ENCODE measurements at regions not wholly inside any gene's neighbourhood (a gene's known extent, or its start where the extent isn't known, plus 50 kb on each side); places are given as distances from the start of the nearest gene placed in this dataset.
"Not testable (repeated sequence)": the region's sequence is repeated elsewhere in the genome, so short reads cannot be mapped to it uniquely, and the experiment has no call there.

DNA sequence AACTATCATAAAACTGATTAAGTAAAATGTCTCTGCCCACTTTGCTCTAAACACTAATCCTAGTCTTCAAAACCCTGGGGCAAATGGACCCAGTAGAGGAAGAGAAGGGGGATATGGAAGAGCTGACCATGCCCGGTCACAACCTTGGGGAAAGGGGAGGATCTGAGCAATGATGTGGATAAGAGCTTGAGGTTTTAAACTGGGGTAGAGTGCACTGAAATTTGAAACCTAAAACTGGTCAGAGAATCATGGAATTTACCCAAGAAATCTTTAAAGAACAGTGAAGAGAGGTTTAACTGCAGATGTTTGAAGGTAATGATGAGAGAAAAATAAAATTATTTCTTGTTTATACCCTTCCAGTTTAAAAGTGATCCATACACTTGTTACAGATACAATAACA, 110.8 kb downstream of the MRPS30 start:
- no peak overlapping the region for H3K27ac Mint-ChIP-seq
- H3K4me1 Mint-ChIP-seq, result no peaks in the 10 kb centered on the region
- no peaks in the 10 kb centered on the region for H3K27me3 Mint-ChIP-seq
- no peaks in the 10 kb centered on the region for H3K36me3 Mint-ChIP-seq
- H3K4me3 Mint-ChIP-seq, result no peak overlapping the region
- H3K9me3 Mint-ChIP-seq, result no peaks in the 10 kb centered on the region
- ATAC-seq, result no peak

DNA sequence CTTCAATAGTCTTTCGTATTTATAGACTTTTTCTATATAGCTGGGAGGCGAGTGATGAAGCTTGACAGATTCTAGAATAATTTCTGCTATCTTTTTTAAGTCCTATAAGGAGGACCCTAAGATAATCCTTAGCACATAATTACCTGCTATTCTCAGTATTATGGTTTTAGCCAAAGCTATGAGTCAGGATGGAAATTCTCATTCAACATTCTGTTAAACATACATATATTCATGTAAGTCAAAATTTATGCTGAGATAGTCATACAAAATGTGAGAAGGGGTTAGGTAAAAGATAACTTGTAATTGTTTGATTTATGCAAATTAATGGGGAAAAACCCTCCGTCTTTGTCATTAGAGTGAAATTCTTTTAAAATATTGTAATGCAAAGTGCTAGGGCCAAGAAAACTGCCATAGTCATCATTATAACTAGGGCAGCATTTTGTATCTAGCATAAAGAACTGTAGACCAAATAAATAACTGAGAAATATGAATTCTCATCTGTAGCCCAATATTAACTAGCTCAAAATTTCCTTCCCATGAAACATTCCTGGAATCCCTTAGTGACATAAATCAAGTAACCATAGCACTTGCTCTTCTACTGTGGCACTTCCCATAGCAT, 118.5 kb downstream of the MRPS30 start:
- H3K36me3 Mint-ChIP-seq, result no peaks in the 10 kb centered on the region
- no peak overlapping the region for H3K4me3 Mint-ChIP-seq
- H3K27me3 Mint-ChIP-seq, result no peaks in the 10 kb centered on the region
- H3K27ac Mint-ChIP-seq, result no peak overlapping the region
- ATAC-seq, result no peak
- H3K4me1 Mint-ChIP-seq, result no peaks in the 10 kb centered on the region
- no peaks in the 10 kb centered on the region for H3K9me3 Mint-ChIP-seq

DNA sequence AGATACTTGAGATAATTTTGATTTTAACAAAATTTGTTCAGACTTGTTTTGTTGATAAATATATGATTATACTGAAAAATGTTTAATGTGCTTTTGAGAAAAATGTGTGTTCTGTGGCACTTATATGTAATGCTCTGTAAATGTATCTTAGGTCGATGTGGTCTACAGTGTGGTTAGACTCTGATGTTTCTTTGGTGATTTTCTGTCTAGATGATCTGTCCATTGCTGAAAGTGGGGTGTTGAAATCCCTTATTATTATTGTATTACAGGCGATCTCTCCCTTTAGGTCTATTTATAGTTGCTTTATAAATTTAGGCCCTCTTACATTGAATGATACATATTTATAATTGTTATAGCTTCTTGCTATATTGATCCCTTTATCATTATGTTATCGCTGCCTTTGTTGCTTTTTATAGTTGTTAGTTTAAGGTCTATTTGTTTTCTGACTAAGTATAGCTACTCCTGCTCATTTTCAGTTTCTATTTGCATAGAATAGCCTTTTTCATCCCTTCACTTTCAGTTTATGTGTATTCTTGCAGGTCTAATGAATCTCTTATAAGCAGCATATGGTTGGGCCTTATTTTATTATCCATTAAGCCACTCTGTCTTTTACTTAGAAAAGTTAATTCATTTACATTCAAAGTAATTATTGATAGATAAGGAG, 124.3 kb downstream of the MRPS30 start:
- Mint-ChIP-seq H3K27me3 (no peaks in the 10 kb centered on the region), H3K4me3 (no peak overlapping the region), H3K36me3 (no peaks in the 10 kb centered on the region), H3K27ac (no peak overlapping the region), H3K9me3 (peaks cover 4% of the 10 kb centered on the region), H3K4me1 (no peaks in the 10 kb centered on the region)
- no peak for ATAC-seq

DNA sequence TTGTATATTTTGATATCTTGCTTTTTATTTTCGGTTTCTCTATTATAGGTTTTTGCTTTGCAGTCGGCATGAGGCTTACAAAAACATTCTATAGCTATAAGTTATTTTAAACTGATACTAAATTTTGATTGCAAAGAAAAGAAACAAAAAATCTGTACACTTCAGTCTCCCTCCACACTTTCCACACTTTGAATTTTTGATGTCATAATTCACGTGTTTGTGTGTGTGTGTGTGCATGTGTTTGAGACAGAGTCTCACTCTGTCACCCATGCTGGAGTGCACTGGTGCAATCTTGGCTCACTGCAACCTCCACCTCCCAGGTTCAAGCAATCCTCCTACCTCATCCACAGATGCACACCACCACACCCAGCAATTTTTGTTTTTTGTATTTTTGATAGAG, 124.9 kb downstream of the MRPS30 start:
- Mint-ChIP-seq H3K27me3 (no peaks in the 10 kb centered on the region), H3K27ac (no peak overlapping the region), H3K9me3 (peaks cover 4% of the 10 kb centered on the region), H3K4me1 (no peaks in the 10 kb centered on the region), H3K36me3 (no peaks in the 10 kb centered on the region), H3K4me3 (no peak overlapping the region)
- ATAC-seq, result no peak

DNA sequence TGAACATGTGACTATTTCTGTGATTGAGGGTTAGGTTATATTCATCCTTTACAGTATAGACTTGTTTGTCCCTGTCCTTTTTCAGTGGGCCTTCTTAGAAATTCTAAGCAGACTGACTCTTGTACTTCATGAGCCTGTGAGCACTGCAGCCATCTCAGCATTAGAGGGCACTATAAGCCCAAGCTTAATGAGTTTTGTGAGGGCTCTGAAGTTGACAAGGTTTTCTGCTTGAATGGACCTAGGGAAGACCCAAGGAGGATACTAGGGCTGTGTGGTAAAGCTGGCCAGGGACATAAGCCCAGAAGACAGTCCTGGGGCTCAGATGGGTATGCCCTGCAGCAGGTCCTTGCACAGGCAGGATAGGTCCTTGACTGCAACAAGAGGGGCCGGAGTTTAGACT, 126.5 kb downstream of the MRPS30 start:
- H3K9me3 Mint-ChIP-seq, result peaks cover 6% of the 10 kb centered on the region
- no peak for ATAC-seq
- H3K4me1 Mint-ChIP-seq, result no peaks in the 10 kb centered on the region
- no peaks in the 10 kb centered on the region for H3K36me3 Mint-ChIP-seq
- H3K27ac Mint-ChIP-seq, result no peak overlapping the region
- no peak overlapping the region for H3K4me3 Mint-ChIP-seq
- no peaks in the 10 kb centered on the region for H3K27me3 Mint-ChIP-seq

DNA sequence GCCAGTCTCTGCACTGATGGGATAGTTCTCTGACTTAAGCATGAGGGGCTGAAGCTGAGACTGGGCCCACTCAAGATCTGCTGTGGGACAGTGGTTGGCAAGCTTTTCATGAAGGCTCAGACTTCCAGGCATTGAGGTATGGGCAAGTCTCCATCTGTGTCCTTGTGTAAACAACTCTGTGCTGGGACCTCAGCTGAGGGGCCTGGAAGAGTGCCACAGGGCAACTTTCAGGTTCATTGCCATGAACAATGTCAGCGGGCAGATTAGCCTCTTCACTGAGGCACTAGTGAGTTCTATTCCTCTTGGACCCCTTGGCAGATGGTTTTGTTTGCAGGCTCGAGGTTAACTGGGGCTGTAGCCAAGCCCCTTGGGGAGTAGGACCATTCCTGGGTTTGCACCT, 127.1 kb downstream of the MRPS30 start:
- H3K27me3 Mint-ChIP-seq, result no peaks in the 10 kb centered on the region

DNA sequence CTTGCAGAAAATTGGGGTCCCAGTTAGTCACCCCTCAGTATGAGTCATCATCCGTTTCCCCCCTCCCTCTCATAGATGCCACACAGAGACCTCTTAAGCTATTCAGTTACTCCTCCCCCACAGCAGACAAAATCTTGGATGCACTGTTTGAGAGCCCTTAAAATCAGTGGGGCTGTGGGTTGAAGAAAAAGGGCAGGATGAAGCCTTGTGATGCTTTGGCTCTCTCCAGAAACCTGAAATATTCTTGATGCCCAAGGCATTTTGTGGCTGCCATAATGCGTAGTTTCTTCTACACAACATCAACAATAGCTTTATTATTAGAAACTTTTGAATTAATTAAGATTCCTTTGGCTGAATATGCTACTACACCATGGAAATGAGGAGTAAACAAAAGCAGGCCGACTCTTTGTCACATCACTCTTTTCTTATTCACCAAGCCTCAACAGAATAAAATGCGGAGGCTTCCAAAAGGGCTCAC, 133.8 kb downstream of the MRPS30 start:
- Mint-ChIP-seq H3K4me1 (no peaks in the 10 kb centered on the region), H3K9me3 (peaks cover 2% of the 10 kb centered on the region), H3K27ac (no peak overlapping the region), H3K36me3 (no peaks in the 10 kb centered on the region), H3K4me3 (no peak overlapping the region), H3K27me3 (no peaks in the 10 kb centered on the region)
- no peak for ATAC-seq

More for the DNA sequence above, 127.1 kb downstream of the MRPS30 start:
- peaks cover 6% of the 10 kb centered on the region for H3K9me3 Mint-ChIP-seq
- H3K36me3 Mint-ChIP-seq, result no peaks in the 10 kb centered on the region
- H3K4me1 Mint-ChIP-seq, result no peaks in the 10 kb centered on the region
- H3K27ac Mint-ChIP-seq, result no peak overlapping the region
- H3K4me3 Mint-ChIP-seq, result no peak overlapping the region
- ATAC-seq, result no peak

DNA sequence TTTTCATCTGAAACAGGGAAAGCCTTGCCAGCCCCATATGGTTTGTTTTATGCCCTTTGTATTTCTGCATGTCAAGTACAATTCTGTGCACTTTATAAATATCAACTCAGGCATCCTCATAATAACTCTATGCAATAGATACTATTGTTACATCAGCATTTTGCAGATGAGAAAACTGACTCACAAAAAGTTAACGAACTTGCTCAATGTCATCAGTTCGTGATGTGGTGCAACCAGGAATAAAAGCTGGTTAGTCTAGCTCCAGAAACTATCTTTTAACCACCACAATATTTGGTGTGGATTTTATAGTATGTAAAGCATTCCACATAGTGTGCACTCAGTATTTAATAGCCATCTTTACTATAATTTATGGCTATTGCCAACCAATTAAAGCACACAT, 134.9 kb downstream of the MRPS30 start:
- Mint-ChIP-seq H3K4me1 (no peaks in the 10 kb centered on the region), H3K36me3 (no peaks in the 10 kb centered on the region), H3K27me3 (no peaks in the 10 kb centered on the region), H3K9me3 (peaks cover 2% of the 10 kb centered on the region), H3K4me3 (no peak overlapping the region), H3K27ac (no peak overlapping the region)
- no peak for ATAC-seq

DNA sequence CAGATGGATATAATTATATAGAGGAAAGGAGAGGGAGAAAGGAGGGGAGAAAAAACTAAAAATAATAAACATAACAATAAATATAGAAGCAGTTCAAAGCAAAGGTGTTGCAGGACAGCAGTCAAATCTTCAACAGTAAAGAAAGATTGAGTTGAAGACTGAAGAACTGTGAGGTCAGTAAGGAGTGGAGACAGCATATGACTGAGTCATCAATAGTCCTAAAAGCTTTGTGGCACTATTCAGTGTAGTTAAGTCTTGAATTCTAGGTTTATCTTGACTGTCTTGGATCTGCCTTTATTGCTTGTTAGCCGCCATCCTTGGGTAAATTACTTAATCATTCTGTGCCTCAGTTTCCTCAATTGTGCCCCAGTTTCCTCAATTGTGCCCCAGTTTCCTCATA, 137.0 kb downstream of the MRPS30 start:
- ATAC-seq, result no peak
- Mint-ChIP-seq H3K27ac (no peak overlapping the region), H3K27me3 (no peaks in the 10 kb centered on the region), H3K4me1 (no peaks in the 10 kb centered on the region), H3K9me3 (no peaks in the 10 kb centered on the region), H3K36me3 (no peaks in the 10 kb centered on the region), H3K4me3 (no peak overlapping the region)

DNA sequence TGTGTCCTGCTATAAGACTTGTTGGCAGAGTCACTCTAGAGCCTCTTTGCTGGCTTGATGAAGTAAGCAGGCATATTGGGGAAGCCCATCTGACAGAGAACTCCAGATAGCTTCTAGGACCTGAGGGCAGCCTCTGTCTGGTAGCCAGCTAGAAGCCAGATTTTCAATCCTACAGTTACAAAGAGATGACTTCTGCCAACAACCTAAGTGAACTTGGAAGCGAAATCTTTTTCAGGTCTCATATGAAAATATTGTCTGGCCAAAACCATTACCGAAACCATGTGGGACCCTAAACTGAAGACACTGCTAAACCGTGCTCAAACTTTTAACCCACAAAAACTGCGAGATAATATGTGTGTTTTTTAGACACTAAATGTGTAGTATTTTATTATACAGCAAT, 140.9 kb downstream of the MRPS30 start:
- Mint-ChIP-seq H3K27me3 (no peaks in the 10 kb centered on the region), H3K36me3 (no peaks in the 10 kb centered on the region), H3K4me3 (no peak overlapping the region), H3K27ac (no peak overlapping the region), H3K4me1 (no peaks in the 10 kb centered on the region), H3K9me3 (no peaks in the 10 kb centered on the region)
- no peak for ATAC-seq

DNA sequence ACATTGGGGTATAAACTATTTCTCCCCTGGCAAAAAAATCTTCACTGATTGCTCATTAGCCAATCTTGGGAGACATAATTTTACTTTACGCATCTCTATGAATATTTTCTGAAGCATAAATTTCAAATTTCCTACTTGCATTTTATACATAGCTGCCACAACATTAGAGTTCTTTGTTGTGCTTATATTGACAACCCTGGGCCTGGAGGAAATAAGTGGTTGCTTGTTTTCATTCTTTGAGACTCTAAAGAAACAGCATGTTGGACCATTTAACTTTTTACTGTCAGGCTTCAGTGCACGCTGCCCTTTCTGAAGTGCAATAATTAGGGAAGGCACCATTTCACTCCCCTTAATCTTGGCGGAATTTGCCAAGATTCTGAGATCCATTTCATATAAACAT, 142.6 kb downstream of the MRPS30 start:
- Mint-ChIP-seq H3K4me1 (no peaks in the 10 kb centered on the region), H3K27me3 (no peaks in the 10 kb centered on the region), H3K27ac (no peak overlapping the region), H3K4me3 (no peak overlapping the region), H3K36me3 (no peaks in the 10 kb centered on the region), H3K9me3 (no peaks in the 10 kb centered on the region)
- ATAC-seq, result no peak

DNA sequence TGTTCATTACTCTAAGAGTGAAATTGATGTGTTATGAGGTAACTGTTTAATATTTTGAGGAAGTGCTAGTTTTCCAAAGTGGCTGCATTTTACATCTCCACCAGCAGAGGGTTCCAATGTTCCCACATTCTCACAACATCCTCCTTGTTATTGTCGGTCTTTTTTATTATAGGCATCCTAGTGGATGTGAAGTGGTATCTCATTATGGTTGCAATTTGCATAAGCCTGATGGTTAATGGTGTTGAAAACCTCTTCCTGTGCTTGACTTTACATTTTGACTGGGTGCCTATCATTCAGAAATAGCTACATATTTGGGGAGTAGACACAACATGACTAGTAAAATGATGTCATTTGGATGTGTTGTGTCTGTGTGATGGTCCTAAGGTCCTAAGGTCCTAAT, 143.6 kb downstream of the MRPS30 start:
- no peaks in the 10 kb centered on the region for H3K9me3 Mint-ChIP-seq
- no peaks in the 10 kb centered on the region for H3K36me3 Mint-ChIP-seq
- no peak for ATAC-seq
- H3K4me1 Mint-ChIP-seq, result no peaks in the 10 kb centered on the region
- no peaks in the 10 kb centered on the region for H3K27me3 Mint-ChIP-seq
- no peak overlapping the region for H3K27ac Mint-ChIP-seq
- H3K4me3 Mint-ChIP-seq, result no peak overlapping the region

DNA sequence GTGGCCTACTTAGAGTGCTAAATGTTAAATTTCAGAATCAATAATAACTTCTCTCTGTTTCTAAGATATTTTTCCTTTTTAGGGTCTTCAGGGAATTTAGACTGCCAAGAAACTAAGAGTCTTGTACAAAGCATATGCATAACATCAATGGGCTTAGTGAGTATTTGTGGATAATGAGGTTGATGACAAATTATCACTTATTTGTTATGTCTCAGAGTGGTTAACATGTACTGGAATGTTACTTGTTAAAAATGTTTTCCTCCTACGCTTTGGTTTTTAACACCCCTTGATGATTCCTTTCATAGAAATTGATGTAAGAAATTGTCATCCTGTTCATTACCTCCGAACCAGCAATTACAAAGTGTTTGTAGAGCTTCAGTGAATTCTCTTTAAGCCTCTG, 144.3 kb downstream of the MRPS30 start:
- ATAC-seq, result no peak
- Mint-ChIP-seq H3K27me3 (no peaks in the 10 kb centered on the region), H3K27ac (no peak overlapping the region), H3K4me1 (no peaks in the 10 kb centered on the region), H3K4me3 (no peak overlapping the region), H3K9me3 (no peaks in the 10 kb centered on the region), H3K36me3 (no peaks in the 10 kb centered on the region)

DNA sequence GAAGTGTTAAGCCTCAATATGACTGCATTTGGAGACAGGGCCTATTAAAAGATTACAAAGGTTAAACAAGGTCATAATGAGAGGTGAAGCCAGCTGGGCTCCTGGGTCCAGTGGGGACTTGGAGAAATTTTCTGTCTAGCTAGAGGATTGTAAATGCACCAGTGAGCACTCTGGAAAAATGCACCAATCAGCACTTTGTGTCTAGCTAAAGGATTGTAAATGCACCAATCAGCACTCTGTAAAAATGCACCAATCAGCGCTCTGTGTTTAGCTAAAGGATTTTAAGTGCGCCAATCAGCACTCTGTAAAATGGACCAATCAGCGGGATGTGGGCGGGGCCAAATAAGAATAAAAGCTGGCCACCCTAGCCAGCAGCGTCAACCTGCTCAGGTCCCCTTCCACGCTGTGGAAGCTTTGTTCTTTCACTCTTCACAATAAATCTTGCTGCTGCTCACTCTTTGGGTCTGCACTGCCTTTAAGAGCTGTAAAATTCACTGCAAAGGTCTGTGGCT, 150.3 kb downstream of the MRPS30 start:
- H3K4me3 Mint-ChIP-seq, H3K36me3 Mint-ChIP-seq, H3K27me3 Mint-ChIP-seq, H3K9me3 Mint-ChIP-seq, ATAC-seq, H3K27ac Mint-ChIP-seq, H3K4me1 Mint-ChIP-seq: not testable (repeated sequence)

DNA sequence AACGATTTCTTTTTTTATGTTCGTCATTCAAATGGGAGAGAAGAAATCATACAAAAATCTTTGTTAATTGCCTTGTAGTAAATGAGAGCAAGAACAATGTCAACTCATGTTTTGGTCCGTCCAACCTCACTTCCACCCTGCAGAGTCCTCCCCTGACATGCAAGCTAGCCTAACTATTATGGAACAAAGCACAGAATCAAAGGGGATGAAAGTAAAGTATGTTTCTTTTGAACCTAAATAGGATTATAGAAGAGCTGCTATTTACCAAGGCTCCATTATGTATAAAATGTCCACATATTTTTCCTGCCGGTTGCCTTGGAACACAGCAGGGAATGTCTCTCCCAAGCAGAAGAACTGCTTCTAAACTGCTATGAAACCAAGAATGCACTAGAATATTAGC, 161.1 kb downstream of the MRPS30 start:
- Mint-ChIP-seq H3K36me3 (no peaks in the 10 kb centered on the region), H3K27me3 (no peaks in the 10 kb centered on the region), H3K4me3 (no peak overlapping the region), H3K4me1 (no peaks in the 10 kb centered on the region), H3K9me3 (no peaks in the 10 kb centered on the region), H3K27ac (no peak overlapping the region)
- ATAC-seq, result no peak

DNA sequence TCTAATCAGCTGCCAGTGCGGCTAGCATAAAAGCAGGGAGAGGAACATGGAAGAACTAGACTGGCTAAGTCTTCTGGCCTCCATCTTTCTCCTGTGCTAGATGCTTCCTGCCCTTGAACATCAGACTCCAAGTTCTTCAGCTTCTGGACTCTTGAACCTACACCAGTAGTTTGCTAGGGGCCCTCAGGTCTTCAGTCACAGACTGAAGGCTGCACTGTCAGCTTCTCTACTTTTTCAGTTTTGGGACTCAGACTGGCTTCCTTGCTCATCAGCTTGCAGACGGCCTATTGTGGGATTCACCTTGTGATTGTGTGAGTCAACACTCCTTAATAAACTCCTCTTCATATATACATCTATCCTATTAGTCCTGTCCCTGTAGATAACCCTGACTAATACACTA, 162.2 kb downstream of the MRPS30 start:
- H3K27me3 Mint-ChIP-seq, H3K4me1 Mint-ChIP-seq, H3K9me3 Mint-ChIP-seq, ATAC-seq, H3K4me3 Mint-ChIP-seq, H3K36me3 Mint-ChIP-seq, H3K27ac Mint-ChIP-seq: not testable (repeated sequence)

Data from stimulated activated memory B cell treated with anti-CD40 and anti-IgM and Interleukin-4, amounts not matched to agents 10 μg/mL and 1 μg/mL and 100 μg/mL, for 72 hours (primary cell).